ENCODE measurements at regions not wholly inside any gene's neighbourhood (a gene's known extent, or its start where the extent isn't known, plus 50 kb on each side); places are given as distances from the start of the nearest gene placed in this dataset.

- TF ChIP-seq, protein P1, sequence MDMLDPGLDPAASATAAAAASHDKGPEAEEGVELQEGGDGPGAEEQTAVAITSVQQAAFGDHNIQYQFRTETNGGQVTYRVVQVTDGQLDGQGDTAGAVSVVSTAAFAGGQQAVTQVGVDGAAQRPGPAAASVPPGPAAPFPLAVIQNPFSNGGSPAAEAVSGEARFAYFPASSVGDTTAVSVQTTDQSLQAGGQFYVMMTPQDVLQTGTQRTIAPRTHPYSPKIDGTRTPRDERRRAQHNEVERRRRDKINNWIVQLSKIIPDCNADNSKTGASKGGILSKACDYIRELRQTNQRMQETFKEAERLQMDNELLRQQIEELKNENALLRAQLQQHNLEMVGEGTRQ (IDR thresholded peaks at IDR 0.05; ENCODE audit: borderline replicate concordance, low read depth, low read length): no peak
- TF ChIP-seq FOXJ3 (CRISPR knock-in tag; IDR thresholded peaks at IDR 0.05) (no peak), POLR2AphosphoS5 (IDR thresholded peaks at IDR 0.05; ENCODE audit: low read depth, low read length) (no peak), EP300 (IDR thresholded peaks at IDR 0.05; ENCODE audit: borderline replicate concordance in 1 of 2, low read depth in 1 of 2, low read length in 1 of 2) (no peak), GABPA (IDR thresholded peaks at IDR 0.05; ENCODE audit: low read depth) (no peak), EZH2phosphoT487 (IDR thresholded peaks at IDR 0.05; ENCODE audit: borderline replicate concordance, low read depth) (no peak), NFIC (IDR thresholded peaks at IDR 0.05; ENCODE audit: borderline replicate concordance) (no peak), TAF1 (IDR thresholded peaks at IDR 0.05; ENCODE audit: borderline replicate concordance, low read depth, low read length) (no peak)
- TF ChIP-seq, protein P2, sequence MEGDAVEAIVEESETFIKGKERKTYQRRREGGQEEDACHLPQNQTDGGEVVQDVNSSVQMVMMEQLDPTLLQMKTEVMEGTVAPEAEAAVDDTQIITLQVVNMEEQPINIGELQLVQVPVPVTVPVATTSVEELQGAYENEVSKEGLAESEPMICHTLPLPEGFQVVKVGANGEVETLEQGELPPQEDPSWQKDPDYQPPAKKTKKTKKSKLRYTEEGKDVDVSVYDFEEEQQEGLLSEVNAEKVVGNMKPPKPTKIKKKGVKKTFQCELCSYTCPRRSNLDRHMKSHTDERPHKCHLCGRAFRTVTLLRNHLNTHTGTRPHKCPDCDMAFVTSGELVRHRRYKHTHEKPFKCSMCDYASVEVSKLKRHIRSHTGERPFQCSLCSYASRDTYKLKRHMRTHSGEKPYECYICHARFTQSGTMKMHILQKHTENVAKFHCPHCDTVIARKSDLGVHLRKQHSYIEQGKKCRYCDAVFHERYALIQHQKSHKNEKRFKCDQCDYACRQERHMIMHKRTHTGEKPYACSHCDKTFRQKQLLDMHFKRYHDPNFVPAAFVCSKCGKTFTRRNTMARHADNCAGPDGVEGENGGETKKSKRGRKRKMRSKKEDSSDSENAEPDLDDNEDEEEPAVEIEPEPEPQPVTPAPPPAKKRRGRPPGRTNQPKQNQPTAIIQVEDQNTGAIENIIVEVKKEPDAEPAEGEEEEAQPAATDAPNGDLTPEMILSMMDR (IDR thresholded peaks at IDR 0.05): no peak
Measured at GRCh38 chr2:240296476-240297255, 138.8 kb upstream of the GPC1 start.

Data from SK-N-SH (cell line).